ENCODE measurements at regions not wholly inside any gene's neighbourhood (a gene's known extent, or its start where the extent isn't known, plus 50 kb on each side); places are given as distances from the start of the nearest gene placed in this dataset.

GRCh38 chr4:138800421-138800820 is 215.2 kb upstream of the NOCT start:
- Mint-ChIP-seq H3K4me1 (no peaks in the 10 kb centered on the region), H3K36me3 (no peaks in the 10 kb centered on the region), H3K27me3 (ENCODE audit: low read depth in 3 of 3) (peaks cover 19 to 28% (median 23%) of the 10 kb centered on the region in 3 donors), H3K27ac (no peak overlapping the region), H3K9me3 (peaks cover 0 to 5% (median 2%) of the 10 kb centered on the region in 7 donors), H3K4me3 (no peak overlapping the region)
- no peak for DNase-seq
- H3K79me2 ChIP-seq (ENCODE audit: insufficient read depth, low read length), result no peaks in the 10 kb centered on the region
- intact Hi-C loops (cut with micrococcal nuclease), result no loop called here
- WGBS (ENCODE audit: insufficient coverage), result 71% methylated on average over 2 of the region's 4 CpGs
- no peak overlapping the region for H2AFZ ChIP-seq (ENCODE audit: insufficient read depth, low read depth, low read length, poor library complexity, severe bottlenecking)
- H3K27me3 ChIP-seq (ENCODE audit: control insufficient read depth in 2 of 2, insufficient read depth in 2 of 2, low read length in 2 of 2), result peaks cover 18 to 21% of the 10 kb centered on the region in 2 donors
- H3K4me1 ChIP-seq (ENCODE audit: control insufficient read depth in 1 of 2, insufficient read depth in 2 of 2, low read length in 2 of 2), result no peaks in the 10 kb centered on the region
- H3K36me3 ChIP-seq (replicated peaks in 1 of 2; ENCODE audit: control insufficient read depth in 1 of 2, insufficient read depth in 2 of 2, low read length in 2 of 2), result no peaks in the 10 kb centered on the region
- TF ChIP-seq CTCF (IDR thresholded peaks at IDR 0.05), result no peak
- no peaks in the 10 kb centered on the region for H3K9me3 ChIP-seq (replicated peaks in 1 of 2; ENCODE audit: control insufficient read depth in 1 of 2, insufficient read depth in 1 of 2, low read length in 2 of 2)
- H3K27ac ChIP-seq (ENCODE audit: low read depth in 1 of 2, low read length in 2 of 2), result no peak overlapping the region
- no peak overlapping the region for H3K4me3 ChIP-seq (replicated peaks in 1 of 3; ENCODE audit: low read depth in 2 of 3, low read length in 3 of 3)
- no peak overlapping the region for H3K9ac ChIP-seq (ENCODE audit: insufficient read depth, low read length, poor library complexity, severe bottlenecking)
- H4K20me1 ChIP-seq (ENCODE audit: insufficient read depth, low read length), result no peaks in the 10 kb centered on the region
- H3K4me2 ChIP-seq (replicated peaks; ENCODE audit: extremely low read depth, low read length, poor library complexity, severe bottlenecking), result no peak overlapping the region

GRCh38 chr4:138798404-138798803 is 217.2 kb upstream of the NOCT start:
- no peaks in the 10 kb centered on the region for H3K9me3 ChIP-seq (replicated peaks in 1 of 2; ENCODE audit: control insufficient read depth in 1 of 2, insufficient read depth in 1 of 2, low read length in 2 of 2)
- DNase-seq, result no peak
- H3K79me2 ChIP-seq (ENCODE audit: insufficient read depth, low read length), result no peaks in the 10 kb centered on the region
- H3K9ac ChIP-seq (ENCODE audit: insufficient read depth, low read length, poor library complexity, severe bottlenecking), result no peak overlapping the region
- Mint-ChIP-seq H3K36me3 (no peaks in the 10 kb centered on the region), H3K27me3 (ENCODE audit: low read depth in 3 of 3) (peaks cover 5 to 15% (median 8%) of the 10 kb centered on the region in 3 donors), H3K4me3 (peak overlapping the region in 1 of 2 donors; percentile 26), H3K27ac (no peak overlapping the region), H3K9me3 (peaks cover 0 to 4% (median 0%) of the 10 kb centered on the region in 7 donors), H3K4me1 (no peaks in the 10 kb centered on the region)
- H4K20me1 ChIP-seq (ENCODE audit: insufficient read depth, low read length), result no peaks in the 10 kb centered on the region
- no peak overlapping the region for H3K4me3 ChIP-seq (replicated peaks in 1 of 3; ENCODE audit: low read depth in 2 of 3, low read length in 3 of 3)
- no peaks in the 10 kb centered on the region for H3K4me1 ChIP-seq (ENCODE audit: control insufficient read depth in 1 of 2, insufficient read depth in 2 of 2, low read length in 2 of 2)
- WGBS (ENCODE audit: insufficient coverage), result 93% methylated on average over 3 of the region's 4 CpGs
- H3K27me3 ChIP-seq (ENCODE audit: control insufficient read depth in 2 of 2, insufficient read depth in 2 of 2, low read length in 2 of 2), result peaks cover 0 to 2% of the 10 kb centered on the region in 2 donors
- no peak overlapping the region for H3K4me2 ChIP-seq (replicated peaks; ENCODE audit: extremely low read depth, low read length, poor library complexity, severe bottlenecking)
- TF ChIP-seq CTCF (IDR thresholded peaks at IDR 0.05), result no peak
- H3K27ac ChIP-seq (ENCODE audit: low read depth in 1 of 2, low read length in 2 of 2), result no peak overlapping the region
- intact Hi-C loops (cut with micrococcal nuclease), result no loop called here
- H2AFZ ChIP-seq (ENCODE audit: insufficient read depth, low read depth, low read length, poor library complexity, severe bottlenecking), result no peak overlapping the region
- no peaks in the 10 kb centered on the region for H3K36me3 ChIP-seq (replicated peaks in 1 of 2; ENCODE audit: control insufficient read depth in 1 of 2, insufficient read depth in 2 of 2, low read length in 2 of 2)

Measured in CD14-positive monocyte (primary cell).